ENCODE measurements at regions not wholly inside any gene's neighbourhood (a gene's known extent, or its start where the extent isn't known, plus 50 kb on each side); places are given as distances from the start of the nearest gene placed in this dataset.

DNA sequence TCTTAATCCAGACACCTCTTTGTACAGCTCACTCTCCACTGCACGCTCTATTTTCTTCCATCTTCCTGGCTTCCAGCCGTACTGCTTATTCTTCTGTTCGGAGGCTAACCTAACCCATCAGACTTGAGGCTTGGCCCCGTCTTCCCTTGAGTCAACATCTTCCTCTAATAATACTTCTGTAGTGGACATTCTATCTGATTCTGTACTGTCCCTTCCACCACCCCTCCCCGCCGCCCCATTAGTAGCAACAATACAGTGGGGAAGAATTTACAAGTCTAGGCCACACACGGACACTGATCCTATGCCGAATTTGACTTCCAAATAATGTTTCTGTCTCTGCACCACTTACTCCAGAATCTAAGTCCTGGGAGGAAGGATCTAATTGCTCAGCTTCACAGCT is 86.0 kb upstream of the TNRC6A start:
- ATAC-seq = no peak
- intact Hi-C loops (cut with DNase I) = no loop called here
- Histone ChIP-seq H3K36me3 (ENCODE audit: insufficient read depth in 1 of 2, low read depth in 1 of 2) (no peaks in the 10 kb centered on the region), H3K4me1 (no peaks in the 10 kb centered on the region), H3K9me3 (no peaks in the 10 kb centered on the region), H3K4me3 (no peak overlapping the region), H3K27ac (no peak overlapping the region), H3K27me3 (ENCODE audit: insufficient read depth in 3 of 3, low read length in 2 of 3) (peaks cover 0 to 2% (median 0%) of the 10 kb centered on the region in 3 donors)
- TF ChIP-seq, protein P1, sequence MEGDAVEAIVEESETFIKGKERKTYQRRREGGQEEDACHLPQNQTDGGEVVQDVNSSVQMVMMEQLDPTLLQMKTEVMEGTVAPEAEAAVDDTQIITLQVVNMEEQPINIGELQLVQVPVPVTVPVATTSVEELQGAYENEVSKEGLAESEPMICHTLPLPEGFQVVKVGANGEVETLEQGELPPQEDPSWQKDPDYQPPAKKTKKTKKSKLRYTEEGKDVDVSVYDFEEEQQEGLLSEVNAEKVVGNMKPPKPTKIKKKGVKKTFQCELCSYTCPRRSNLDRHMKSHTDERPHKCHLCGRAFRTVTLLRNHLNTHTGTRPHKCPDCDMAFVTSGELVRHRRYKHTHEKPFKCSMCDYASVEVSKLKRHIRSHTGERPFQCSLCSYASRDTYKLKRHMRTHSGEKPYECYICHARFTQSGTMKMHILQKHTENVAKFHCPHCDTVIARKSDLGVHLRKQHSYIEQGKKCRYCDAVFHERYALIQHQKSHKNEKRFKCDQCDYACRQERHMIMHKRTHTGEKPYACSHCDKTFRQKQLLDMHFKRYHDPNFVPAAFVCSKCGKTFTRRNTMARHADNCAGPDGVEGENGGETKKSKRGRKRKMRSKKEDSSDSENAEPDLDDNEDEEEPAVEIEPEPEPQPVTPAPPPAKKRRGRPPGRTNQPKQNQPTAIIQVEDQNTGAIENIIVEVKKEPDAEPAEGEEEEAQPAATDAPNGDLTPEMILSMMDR (IDR thresholded peaks at IDR 0.05) = no peak
- no peak for DNase-seq
- WGBS, 3 donors = 76 to 79% (median 77%) methylated on average over 8 of the region's 8 CpGs

DNA sequence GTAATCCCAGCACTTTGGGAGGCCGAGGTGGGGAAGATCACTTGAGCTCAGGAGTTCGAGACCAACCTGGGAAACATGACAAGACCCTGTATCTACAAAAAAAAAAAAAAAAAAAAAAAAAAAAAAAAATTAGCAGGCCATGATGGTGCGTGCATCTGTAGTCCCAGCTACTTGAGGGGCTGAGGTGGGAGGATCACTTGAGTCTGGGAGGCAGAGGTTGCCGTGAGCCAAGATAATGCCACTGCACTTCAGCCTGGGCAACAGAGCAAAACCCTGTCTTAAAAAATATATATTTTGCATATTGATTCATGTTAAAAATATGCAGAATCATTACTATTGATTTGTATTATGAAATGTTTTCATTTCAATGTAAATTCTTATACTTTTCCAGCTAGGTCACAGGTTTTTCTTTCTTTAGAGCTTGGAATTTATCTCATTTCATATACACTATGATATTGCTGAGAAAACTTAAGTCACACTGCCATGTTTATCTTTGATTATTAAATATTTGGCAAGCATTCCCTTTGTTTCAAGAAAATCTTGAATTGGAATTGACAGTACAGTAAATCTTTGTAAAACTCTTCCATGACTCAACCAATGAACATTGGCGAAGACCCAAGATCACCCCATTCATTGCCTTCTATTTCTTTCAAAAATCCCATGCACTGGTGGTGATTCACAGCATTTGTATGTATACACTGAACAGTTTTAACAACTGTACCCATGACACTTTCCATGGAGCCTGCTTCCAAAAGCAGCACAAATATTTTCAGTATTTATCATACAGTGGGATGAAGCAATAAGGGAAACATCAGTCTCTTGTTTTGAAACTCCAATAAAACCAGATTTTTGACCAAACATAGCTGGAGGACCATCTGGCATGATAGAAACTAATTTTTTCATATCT is 83.5 kb upstream of the TNRC6A start:
- TF ChIP-seq, protein P1 (IDR thresholded peaks at IDR 0.05) = no peak
- ATAC-seq = peak in 3 of 4 donors; percentile 55 to 61 (median 60)
- no peak overlapping the region for H3K4me3 ChIP-seq
- no peaks in the 10 kb centered on the region for H3K4me1 ChIP-seq
- DNase-seq = no peak
- H3K9me3 ChIP-seq = no peaks in the 10 kb centered on the region
- H3K27me3 ChIP-seq (ENCODE audit: insufficient read depth in 3 of 3, low read length in 2 of 3) = peaks cover 0 to 2% (median 0%) of the 10 kb centered on the region in 3 donors
- intact Hi-C loops (cut with DNase I) = no loop called here
- no peaks in the 10 kb centered on the region for H3K36me3 ChIP-seq (ENCODE audit: insufficient read depth in 1 of 2, low read depth in 1 of 2)
- no peak overlapping the region for H3K27ac ChIP-seq
- whole genome bisulfite sequencing, 3 donors = 78 to 85% (median 82%) methylated on average over 5 of the region's 5 CpGs

DNA sequence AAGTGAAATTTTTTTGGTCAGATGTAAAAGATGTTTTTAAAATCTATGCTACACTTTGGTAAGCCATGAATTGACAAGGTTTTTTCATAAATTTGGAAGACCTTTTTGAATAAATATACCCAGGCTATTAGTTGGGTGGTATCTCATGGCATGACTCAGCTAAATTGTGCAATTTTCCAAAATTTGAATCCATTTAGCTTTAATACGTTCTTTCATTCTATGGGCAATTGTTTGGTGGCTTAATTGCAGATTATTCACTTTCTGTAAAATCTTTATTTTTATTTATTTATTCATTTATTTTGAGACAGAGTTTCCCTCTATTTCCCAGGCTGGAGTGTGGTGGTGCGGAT is 82.8 kb upstream of the TNRC6A start:
- Histone ChIP-seq H3K27me3 (ENCODE audit: insufficient read depth in 3 of 3, low read length in 2 of 3) (peaks cover 0 to 2% (median 0%) of the 10 kb centered on the region in 3 donors), H3K27ac (no peak overlapping the region), H3K36me3 (ENCODE audit: insufficient read depth in 1 of 2, low read depth in 1 of 2) (no peaks in the 10 kb centered on the region), H3K4me3 (no peak overlapping the region), H3K4me1 (no peaks in the 10 kb centered on the region), H3K9me3 (no peaks in the 10 kb centered on the region)
- 61 to 69% (median 65%) methylated on average over 2 of the region's 2 CpGs for WGBS, 3 donors
- ATAC-seq (no peak), DNase-seq (no peak)
- intact Hi-C loops (cut with DNase I) = no loop called here
- TF ChIP-seq, protein P1 (IDR thresholded peaks at IDR 0.05) = no peak

DNA sequence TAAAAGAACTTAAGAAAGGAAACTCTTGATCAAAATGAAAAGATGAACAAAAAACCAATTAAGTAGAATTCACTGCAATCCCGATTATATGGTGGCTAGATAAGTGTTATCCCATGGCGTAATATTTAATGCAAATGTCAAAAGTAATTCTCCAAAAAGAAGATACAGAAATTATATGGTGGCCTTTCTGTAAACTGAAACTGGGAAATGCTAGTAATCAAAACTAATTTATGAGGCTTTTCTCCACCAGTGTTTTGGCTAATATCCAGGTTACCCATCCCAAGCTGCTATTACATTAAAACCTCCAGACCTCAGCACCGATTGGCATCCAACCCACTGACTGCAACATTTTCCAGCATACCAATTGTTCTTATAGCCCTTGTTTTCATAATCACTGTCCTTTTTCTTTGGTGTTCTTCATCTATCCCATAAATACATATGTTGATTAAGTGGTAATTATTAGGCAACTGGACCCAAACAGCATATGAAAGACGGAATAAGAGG is 77.2 kb upstream of the TNRC6A start:
- intact Hi-C loops (cut with DNase I) = no loop called here
- no peak for ATAC-seq
- no peaks in the 10 kb centered on the region for H3K9me3 ChIP-seq
- no peak overlapping the region for H3K4me3 ChIP-seq
- H3K27ac ChIP-seq = no peak overlapping the region
- no peak for DNase-seq
- 62 to 68% (median 67%) methylated on average over 4 of the region's 4 CpGs for WGBS, 3 donors
- no peaks in the 10 kb centered on the region for H3K27me3 ChIP-seq (ENCODE audit: insufficient read depth in 3 of 3, low read length in 2 of 3)
- H3K4me1 ChIP-seq = no peaks in the 10 kb centered on the region
- H3K36me3 ChIP-seq (ENCODE audit: insufficient read depth in 1 of 2, low read depth in 1 of 2) = no peaks in the 10 kb centered on the region
- TF ChIP-seq, protein P1 (IDR thresholded peaks at IDR 0.05) = no peak
